OCI-LY3 (cell line): ENCODE measurements at regions not wholly inside any gene's neighbourhood (a gene's known extent, or its start where the extent isn't known, plus 50 kb on each side); places are given as distances from the start of the nearest gene placed in this dataset.

Experiments
- H2AFZ ChIP-seq: fragments of 200-600, 300-600 bp; shearing (Covaris generic); 2 replicates; pipeline ENCODE4 v1.6.0; 2014; ENCODE audit warnings: antibody characterized with exemption, low read depth, low read length
- H3K27ac ChIP-seq: fragments of 200-600, 300-600 bp; sonication (generic); 2 replicates; pipeline ENCODE4 v1.5.1; 2014; ENCODE audit warnings: mild to moderate bottlenecking, low read length, moderate library complexity, mixed read lengths
- H3K27me3 ChIP-seq: fragments of 200-600, 300-600 bp; sonication (generic); 2 replicates; pipeline ENCODE4 v1.6.1; 2014; ENCODE audit warnings: low read depth, low read length, mixed read lengths
- H3K36me3 ChIP-seq: fragments of 200-600, 300-600 bp; sonication (generic); replicated peaks from 2 replicates; pipeline ENCODE3; 2014; ENCODE audit warnings: low read depth, low read length, mixed read lengths
- H3K4me1 ChIP-seq: fragments of 300-600, 200-600 bp; sonication (generic); 2 replicates; pipeline ENCODE4 v1.6.1; 2014; ENCODE audit warnings: low read length, mixed read lengths
- H3K4me2 ChIP-seq: fragments of 200-600, 300-600 bp; sonication (generic); 2 replicates; pipeline ENCODE4 v1.6.1; 2014; ENCODE audit warnings: low read length, mixed read lengths
- H3K4me3 ChIP-seq: fragments of 300-600, 200-600 bp; sonication (generic); 2 replicates; pipeline ENCODE4 v1.5.1; 2014; ENCODE audit warnings: antibody characterized with exemption, mild to moderate bottlenecking, low read length, moderate library complexity
- H3K79me2 ChIP-seq: fragments of 300-600, 200-600 bp; shearing (Covaris generic); 2 replicates; pipeline ENCODE4 v1.6.1; 2014; ENCODE audit warnings: mild to moderate bottlenecking, low read length, mixed read lengths
- H3K9ac ChIP-seq: fragments of 300-600, 200-600 bp; shearing (Covaris generic); 2 replicates; pipeline ENCODE4 v1.6.0; 2014; ENCODE audit warnings: mild to moderate bottlenecking, low read length, moderate library complexity
- H3K9me3 ChIP-seq: fragments of 200-600, 300-600 bp; shearing (Covaris generic); 2 replicates; pipeline ENCODE4 v1.6.1; 2014; ENCODE audit warnings: low read length, mixed read lengths; ENCODE audit not compliant: insufficient read depth
- H4K20me1 ChIP-seq: fragments of 200-600, 300-600 bp; sonication (generic); 2 replicates; pipeline ENCODE4 v1.6.1; 2016; ENCODE audit warnings: low read length, mixed read lengths; ENCODE audit not compliant: insufficient read depth
- CTCF ChIP-seq: fragments of 200-600, 300-600 bp; sonication (generic); IDR thresholded peaks from 2 replicates; pipeline ENCODE4 v1.5.1; 2014; ENCODE audit warnings: antibody characterized with exemption, low read length, low read depth
- EZH2phosphoT487 ChIP-seq: fragments of 200-600 bp; shearing (Covaris generic); IDR thresholded peaks from 2 replicates; pipeline ENCODE4 v1.6.1; 2018; ENCODE audit warnings: antibody characterized with exemption, mixed run types, low read depth

GRCh38 chr6:97703661-97704060 lies 420.6 kb upstream of the MMS22L start:
- Histone ChIP-seq H3K27ac (no peak overlapping the region), H3K36me3 (no peaks in the 10 kb centered on the region), H3K4me1 (peaks cover 4% of the 10 kb centered on the region), H4K20me1 (no peaks in the 10 kb centered on the region), H3K9ac (no peak overlapping the region), H2AFZ (no peak overlapping the region), H3K9me3 (no peaks in the 10 kb centered on the region), H3K4me2 (no peak overlapping the region), H3K79me2 (no peaks in the 10 kb centered on the region), H3K27me3 (no peaks in the 10 kb centered on the region), H3K4me3 (no peak overlapping the region)
- TF ChIP-seq EZH2phosphoT487 (no peak), CTCF (no peak)

GRCh38 chr6:97705568-97705967 lies 422.6 kb upstream of the MMS22L start:
- Histone ChIP-seq H3K79me2 (no peaks in the 10 kb centered on the region), H2AFZ (no peak overlapping the region), H3K27me3 (no peaks in the 10 kb centered on the region), H3K4me1 (no peaks in the 10 kb centered on the region), H3K9ac (no peak overlapping the region), H3K27ac (no peak overlapping the region), H3K9me3 (no peaks in the 10 kb centered on the region), H4K20me1 (no peaks in the 10 kb centered on the region), H3K4me2 (peak overlapping the region; percentile 28), H3K4me3 (no peak overlapping the region), H3K36me3 (no peaks in the 10 kb centered on the region)
- TF ChIP-seq CTCF (peak; percentile 74), EZH2phosphoT487 (no peak)

- H3K27ac ChIP-seq = no peak overlapping the region
- no peaks in the 10 kb centered on the region for H3K9me3 ChIP-seq
- H3K9ac ChIP-seq = no peak overlapping the region
- no peaks in the 10 kb centered on the region for H3K27me3 ChIP-seq
- no peak overlapping the region for H3K4me3 ChIP-seq
- no peaks in the 10 kb centered on the region for H3K4me1 ChIP-seq
- no peaks in the 10 kb centered on the region for H3K79me2 ChIP-seq
- H2AFZ ChIP-seq = no peak overlapping the region
- H4K20me1 ChIP-seq = no peaks in the 10 kb centered on the region
- no peak overlapping the region for H3K4me2 ChIP-seq
- no peak for TF ChIP-seq EZH2phosphoT487
- no peaks in the 10 kb centered on the region for H3K36me3 ChIP-seq
Observed at GRCh38 chr6:97712751-97713150, 429.7 kb upstream of the MMS22L start.

- Histone ChIP-seq H3K79me2 (no peaks in the 10 kb centered on the region), H4K20me1 (no peaks in the 10 kb centered on the region), H3K9ac (no peak overlapping the region), H3K27ac (no peak overlapping the region), H3K4me3 (no peak overlapping the region), H3K27me3 (no peaks in the 10 kb centered on the region), H3K36me3 (no peaks in the 10 kb centered on the region), H3K9me3 (no peaks in the 10 kb centered on the region), H3K4me1 (no peaks in the 10 kb centered on the region), H3K4me2 (no peak overlapping the region), H2AFZ (no peak overlapping the region)
- no peak for TF ChIP-seq CTCF
- TF ChIP-seq EZH2phosphoT487 = no peak
Observed at GRCh38 chr6:97714772-97715171, 431.8 kb upstream of the MMS22L start.

- no peak for TF ChIP-seq EZH2phosphoT487
- TF ChIP-seq CTCF = no peak
- H2AFZ ChIP-seq = no peak overlapping the region
Observed at GRCh38 chr6:97717086-97717485, 434.1 kb upstream of the MMS22L start.

More at GRCh38 chr6:97717086-97717485, 434.1 kb upstream of the MMS22L start:
- no peak overlapping the region for H3K9ac ChIP-seq
- no peaks in the 10 kb centered on the region for H3K27me3 ChIP-seq
- no peak overlapping the region for H3K4me3 ChIP-seq
- no peaks in the 10 kb centered on the region for H3K4me1 ChIP-seq
- H4K20me1 ChIP-seq = no peaks in the 10 kb centered on the region
- H3K27ac ChIP-seq = no peak overlapping the region
- no peaks in the 10 kb centered on the region for H3K79me2 ChIP-seq
- H3K36me3 ChIP-seq = no peaks in the 10 kb centered on the region
- no peaks in the 10 kb centered on the region for H3K9me3 ChIP-seq
- no peak overlapping the region for H3K4me2 ChIP-seq
